ENCODE measurements at regions not wholly inside any gene's neighbourhood (a gene's known extent, or its start where the extent isn't known, plus 50 kb on each side); places are given as distances from the start of the nearest gene placed in this dataset.

- no peak overlapping the region for H3K27ac ChIP-seq (ENCODE audit: low read depth, low read length)
- TF ChIP-seq, protein P1, sequence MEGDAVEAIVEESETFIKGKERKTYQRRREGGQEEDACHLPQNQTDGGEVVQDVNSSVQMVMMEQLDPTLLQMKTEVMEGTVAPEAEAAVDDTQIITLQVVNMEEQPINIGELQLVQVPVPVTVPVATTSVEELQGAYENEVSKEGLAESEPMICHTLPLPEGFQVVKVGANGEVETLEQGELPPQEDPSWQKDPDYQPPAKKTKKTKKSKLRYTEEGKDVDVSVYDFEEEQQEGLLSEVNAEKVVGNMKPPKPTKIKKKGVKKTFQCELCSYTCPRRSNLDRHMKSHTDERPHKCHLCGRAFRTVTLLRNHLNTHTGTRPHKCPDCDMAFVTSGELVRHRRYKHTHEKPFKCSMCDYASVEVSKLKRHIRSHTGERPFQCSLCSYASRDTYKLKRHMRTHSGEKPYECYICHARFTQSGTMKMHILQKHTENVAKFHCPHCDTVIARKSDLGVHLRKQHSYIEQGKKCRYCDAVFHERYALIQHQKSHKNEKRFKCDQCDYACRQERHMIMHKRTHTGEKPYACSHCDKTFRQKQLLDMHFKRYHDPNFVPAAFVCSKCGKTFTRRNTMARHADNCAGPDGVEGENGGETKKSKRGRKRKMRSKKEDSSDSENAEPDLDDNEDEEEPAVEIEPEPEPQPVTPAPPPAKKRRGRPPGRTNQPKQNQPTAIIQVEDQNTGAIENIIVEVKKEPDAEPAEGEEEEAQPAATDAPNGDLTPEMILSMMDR (IDR thresholded peaks at IDR 0.05; ENCODE audit: low read depth, low read length): no peak
- DNase-seq (ENCODE audit: low read depth, low spot score): no peak
- no peak overlapping the region for H3K4me3 ChIP-seq (ENCODE audit: low read depth, low read length)
- ChIA-PET POLR2A (no interaction called here), CTCF (no interaction called here)
- H3K27me3 ChIP-seq (ENCODE audit: control insufficient read depth, insufficient read depth, low read length): no peaks in the 10 kb centered on the region
- H3K9me3 ChIP-seq (ENCODE audit: control insufficient read depth, insufficient read depth, low read length): peaks cover 8% of the 10 kb centered on the region
Measured at GRCh38 chr4:162705130-162705803, 461.4 kb downstream of the NAF1 start.

DNA sequence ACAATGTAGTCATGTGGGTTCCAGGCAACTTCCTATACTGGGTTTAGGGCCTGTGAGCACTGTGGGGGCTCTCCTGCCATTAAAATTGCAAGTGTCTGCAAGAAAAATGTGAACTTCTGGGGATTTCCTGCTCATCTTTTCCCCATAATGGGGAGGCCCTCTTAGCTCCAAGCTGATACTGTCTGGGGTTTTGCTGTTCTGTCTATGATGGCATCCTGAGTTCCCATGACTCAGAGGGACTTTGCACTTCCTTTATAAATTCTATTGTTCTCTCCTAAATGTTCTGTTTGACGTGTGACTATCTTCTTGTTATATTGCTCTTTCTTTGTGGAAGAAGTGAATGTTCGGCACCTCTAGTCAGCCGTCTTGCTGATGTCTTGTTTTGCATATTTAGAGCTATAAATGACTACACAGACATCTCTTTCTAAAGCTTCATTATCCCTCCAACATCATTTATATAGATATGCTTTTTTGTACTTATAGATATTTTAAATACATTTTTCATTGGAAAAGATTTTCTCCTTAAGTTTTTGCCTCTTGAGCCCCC lies 465.8 kb downstream of the NAF1 start:
- no peak for DNase-seq (ENCODE audit: low read depth, low spot score)
- Histone ChIP-seq H3K27me3 (ENCODE audit: control insufficient read depth, insufficient read depth, low read length) (no peaks in the 10 kb centered on the region), H3K4me3 (ENCODE audit: low read depth, low read length) (no peak overlapping the region), H3K9me3 (ENCODE audit: control insufficient read depth, insufficient read depth, low read length) (peaks cover 12% of the 10 kb centered on the region), H3K27ac (ENCODE audit: low read depth, low read length) (no peak overlapping the region)
- ChIA-PET POLR2A (no interaction called here), CTCF (no interaction called here)
- TF ChIP-seq, protein P1 (IDR thresholded peaks at IDR 0.05; ENCODE audit: low read depth, low read length): no peak

- TF ChIP-seq, protein P1 (IDR thresholded peaks at IDR 0.05; ENCODE audit: low read depth, low read length): no peak
- peaks cover 12% of the 10 kb centered on the region for H3K9me3 ChIP-seq (ENCODE audit: control insufficient read depth, insufficient read depth, low read length)
- ChIA-PET CTCF (no interaction called here), POLR2A (no interaction called here)
- H3K4me3 ChIP-seq (ENCODE audit: low read depth, low read length): no peak overlapping the region
- no peak overlapping the region for H3K27ac ChIP-seq (ENCODE audit: low read depth, low read length)
- no peaks in the 10 kb centered on the region for H3K27me3 ChIP-seq (ENCODE audit: control insufficient read depth, insufficient read depth, low read length)
- no peak for DNase-seq (ENCODE audit: low read depth, low spot score)
Measured at GRCh38 chr4:162700358-162700757, 466.3 kb downstream of the NAF1 start.

GRCh38 chr4:162699629-162700028 lies 467.1 kb downstream of the NAF1 start:
- Histone ChIP-seq H3K27me3 (ENCODE audit: control insufficient read depth, insufficient read depth, low read length) (no peaks in the 10 kb centered on the region), H3K27ac (ENCODE audit: low read depth, low read length) (no peak overlapping the region), H3K4me3 (ENCODE audit: low read depth, low read length) (no peak overlapping the region), H3K9me3 (ENCODE audit: control insufficient read depth, insufficient read depth, low read length) (peaks cover 12% of the 10 kb centered on the region)
- POLR2A ChIA-PET: no interaction called here
- TF ChIP-seq, protein P1 (IDR thresholded peaks at IDR 0.05; ENCODE audit: low read depth, low read length): no peak
- no peak for DNase-seq (ENCODE audit: low read depth, low spot score)
- CTCF ChIA-PET: no interaction called here

GRCh38 chr4:162685410-162685809 lies 481.3 kb downstream of the NAF1 start:
- no peaks in the 10 kb centered on the region for H3K27me3 ChIP-seq (ENCODE audit: control insufficient read depth, insufficient read depth, low read length)

More at GRCh38 chr4:162685410-162685809, 481.3 kb downstream of the NAF1 start:
- peaks cover 12% of the 10 kb centered on the region; the same call in 1 of the 2 replicates for H3K9me3 ChIP-seq (ENCODE audit: control insufficient read depth, insufficient read depth, low read length)
- DNase-seq (ENCODE audit: low read depth, low spot score): no peak
- POLR2A ChIA-PET: no interaction called here
- TF ChIP-seq, protein P1 (IDR thresholded peaks at IDR 0.05; ENCODE audit: low read depth, low read length): no peak
- H3K27ac ChIP-seq (ENCODE audit: low read depth, low read length): no peak overlapping the region
- CTCF ChIA-PET: no interaction called here
- H3K4me3 ChIP-seq (ENCODE audit: low read depth, low read length): no peak overlapping the region

Measured in AG04450 (cell line).